Renal pelvis (tissue), 1 donor: ENCODE measurements at regions not wholly inside any gene's neighbourhood (a gene's known extent, or its start where the extent isn't known, plus 50 kb on each side); places are given as distances from the start of the nearest gene placed in this dataset.

Source experiments
- DNase-seq: peaks from one replicate; pipeline ENCODE4 v3.0.0-alpha.2; 2013

DNA sequence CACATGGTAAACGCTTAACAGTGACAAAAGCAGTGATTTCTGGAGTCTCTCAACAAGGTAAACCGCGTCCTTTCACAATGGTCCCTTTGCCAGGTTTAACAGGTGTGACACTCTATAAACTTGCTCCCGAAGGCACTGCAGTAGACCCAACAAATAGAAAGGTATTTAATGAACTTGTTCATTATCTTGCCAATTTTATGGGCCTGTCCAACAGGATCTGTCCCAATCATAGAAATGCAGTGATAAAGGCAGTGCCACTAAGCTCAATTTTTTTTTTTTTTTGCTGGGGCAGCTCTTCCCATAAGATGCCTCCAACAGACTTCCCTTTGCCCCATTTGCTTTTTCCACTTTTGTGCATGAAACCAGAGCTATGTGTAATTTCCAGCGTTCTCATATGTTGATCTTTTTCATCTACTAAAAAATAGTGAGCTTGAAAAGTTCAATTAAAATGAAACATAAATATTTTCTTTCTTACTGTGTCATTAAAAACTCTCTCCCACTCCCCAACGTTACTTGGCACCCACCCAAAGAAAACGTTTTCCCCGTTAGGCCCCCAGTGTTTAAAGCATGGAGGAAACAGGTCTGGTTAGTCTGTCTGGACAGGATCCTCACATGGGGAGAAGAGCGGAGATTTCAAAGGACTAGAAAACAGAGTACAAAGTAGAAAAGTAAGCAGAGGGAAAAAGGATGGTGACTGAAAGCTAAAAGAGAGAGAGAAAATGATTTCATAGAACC, 80.9 kb upstream of the SPATA31D4 start:
- no peak for DNase-seq

DNA sequence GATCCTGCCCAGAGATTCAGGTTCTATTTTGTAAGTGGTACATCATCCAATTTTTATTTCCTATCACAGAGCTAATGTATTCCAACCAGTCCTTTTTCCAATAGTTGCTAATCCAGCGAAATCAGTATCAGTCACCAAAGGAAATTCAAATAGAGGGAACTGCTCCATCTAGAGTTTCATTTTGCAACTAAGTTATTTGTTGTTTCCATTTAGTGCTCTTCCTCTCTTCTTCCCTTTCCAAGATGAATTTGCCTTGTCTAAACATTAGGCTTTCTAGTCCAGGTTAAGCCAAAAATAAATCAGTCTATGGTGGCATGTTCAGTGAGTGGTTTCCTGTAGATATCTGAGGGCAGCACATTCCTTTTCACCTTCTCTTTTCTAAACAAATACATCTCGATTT, 79.8 kb upstream of the SPATA31D4 start:
- DNase-seq: peak; percentile 48

DNA sequence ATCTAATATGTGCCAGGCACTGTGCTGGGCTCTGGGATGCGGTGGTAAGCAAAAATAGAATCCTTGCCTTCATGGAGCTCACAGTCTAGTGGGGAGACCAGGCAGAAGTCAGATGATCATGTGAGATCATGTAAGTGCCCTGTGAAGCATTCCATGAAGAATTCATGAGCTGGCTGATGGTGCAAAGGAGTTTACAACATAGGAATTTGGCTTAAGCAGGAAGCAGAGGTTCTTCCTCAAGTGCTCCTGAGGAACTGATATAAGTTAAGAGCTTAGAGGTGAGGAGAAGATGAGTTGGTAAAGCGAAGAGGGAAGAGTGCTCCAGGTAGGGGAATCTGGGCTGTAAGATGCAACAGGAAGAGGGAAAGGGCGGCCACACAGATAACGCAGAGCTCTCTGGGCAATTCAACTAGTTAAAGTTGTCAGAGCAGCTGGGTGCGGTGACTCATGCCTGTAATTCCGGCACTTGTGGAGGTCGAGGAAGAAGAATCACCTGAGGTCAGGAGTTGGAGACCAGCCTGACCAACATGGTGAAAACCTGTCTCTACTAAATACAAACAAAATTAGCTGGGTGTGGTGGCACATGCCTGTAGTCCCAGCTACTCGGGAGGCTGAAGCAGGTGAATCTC, 78.5 kb upstream of the SPATA31D4 start:
- DNase-seq: no peak

DNA sequence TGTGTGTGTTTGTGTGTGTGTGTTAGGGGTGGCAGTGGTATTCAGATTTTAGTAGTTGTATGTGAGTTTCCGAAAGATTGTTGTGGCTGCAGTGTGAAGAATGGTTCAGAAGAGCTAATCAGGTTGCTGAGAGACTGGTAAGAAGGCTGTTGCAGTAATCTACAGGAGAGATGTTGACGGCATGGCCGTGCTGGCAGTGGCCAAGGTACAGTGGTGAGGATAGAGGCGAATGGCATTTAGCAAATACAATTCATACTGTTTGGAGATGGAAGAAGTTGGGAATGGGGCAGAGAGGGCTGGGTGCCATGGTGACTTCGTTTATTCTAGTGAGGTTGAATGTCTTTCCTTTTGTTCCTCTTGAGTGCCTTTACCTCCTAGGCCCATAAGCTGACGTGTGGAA, 77.5 kb upstream of the SPATA31D4 start:
- no peak for DNase-seq

DNA sequence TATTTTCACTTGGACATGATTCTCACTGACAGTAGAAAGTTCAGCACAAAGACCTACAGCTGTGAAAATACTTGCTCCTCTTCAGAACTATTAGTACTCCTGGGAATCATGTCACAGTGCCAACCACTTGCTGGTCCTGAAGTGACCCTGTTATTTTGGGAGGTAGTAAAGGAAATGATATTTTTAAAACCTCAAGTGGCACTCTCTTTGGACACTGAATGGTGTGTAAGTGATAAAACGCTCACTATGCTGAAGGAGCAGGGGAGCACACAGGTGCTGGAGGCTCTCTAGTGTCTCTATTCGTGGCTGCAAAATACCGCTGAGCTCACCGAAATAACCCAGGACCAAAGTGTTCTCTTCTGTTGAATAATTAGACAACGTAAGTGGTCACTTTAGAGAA, 76.9 kb upstream of the SPATA31D4 start:
- DNase-seq: no peak

DNA sequence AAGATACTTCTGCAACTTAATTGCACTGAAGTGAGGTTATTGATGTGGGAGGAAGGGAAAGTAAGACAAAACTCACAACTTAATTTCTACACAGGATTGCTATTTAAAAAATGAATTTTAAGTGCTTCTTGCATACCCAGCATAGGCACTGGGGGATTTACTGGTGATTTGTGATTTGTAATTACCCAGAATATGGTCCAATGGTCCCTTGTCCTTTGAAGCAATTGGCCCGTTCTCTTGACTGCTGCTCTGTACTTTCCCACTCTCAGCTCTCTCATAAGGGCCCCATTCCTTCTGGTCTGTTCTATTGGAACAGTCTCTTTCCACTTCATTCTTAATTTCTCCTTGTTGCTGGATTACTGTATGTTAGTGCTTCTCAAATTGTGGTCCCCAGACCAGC, 75.4 kb upstream of the SPATA31D4 start:
- no peak for DNase-seq

DNA sequence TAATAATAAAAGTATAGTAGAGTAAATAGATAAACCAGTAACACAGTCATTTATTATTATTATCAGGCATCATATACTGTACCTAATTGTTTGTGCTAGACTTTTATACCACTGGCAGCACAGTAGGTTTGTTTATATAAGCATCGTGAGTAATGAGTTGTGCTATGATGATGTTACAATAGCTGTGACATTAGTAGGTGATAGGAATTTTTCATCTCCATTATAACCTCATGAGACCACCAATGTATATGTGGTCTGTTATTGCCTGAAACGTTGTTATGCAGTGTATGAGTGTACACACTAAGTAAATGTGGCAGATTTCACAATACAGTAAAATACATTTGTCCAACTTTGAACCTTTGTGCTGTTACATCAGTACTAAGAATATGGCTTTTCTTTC, 72.7 kb upstream of the SPATA31D4 start:
- no peak for DNase-seq

DNA sequence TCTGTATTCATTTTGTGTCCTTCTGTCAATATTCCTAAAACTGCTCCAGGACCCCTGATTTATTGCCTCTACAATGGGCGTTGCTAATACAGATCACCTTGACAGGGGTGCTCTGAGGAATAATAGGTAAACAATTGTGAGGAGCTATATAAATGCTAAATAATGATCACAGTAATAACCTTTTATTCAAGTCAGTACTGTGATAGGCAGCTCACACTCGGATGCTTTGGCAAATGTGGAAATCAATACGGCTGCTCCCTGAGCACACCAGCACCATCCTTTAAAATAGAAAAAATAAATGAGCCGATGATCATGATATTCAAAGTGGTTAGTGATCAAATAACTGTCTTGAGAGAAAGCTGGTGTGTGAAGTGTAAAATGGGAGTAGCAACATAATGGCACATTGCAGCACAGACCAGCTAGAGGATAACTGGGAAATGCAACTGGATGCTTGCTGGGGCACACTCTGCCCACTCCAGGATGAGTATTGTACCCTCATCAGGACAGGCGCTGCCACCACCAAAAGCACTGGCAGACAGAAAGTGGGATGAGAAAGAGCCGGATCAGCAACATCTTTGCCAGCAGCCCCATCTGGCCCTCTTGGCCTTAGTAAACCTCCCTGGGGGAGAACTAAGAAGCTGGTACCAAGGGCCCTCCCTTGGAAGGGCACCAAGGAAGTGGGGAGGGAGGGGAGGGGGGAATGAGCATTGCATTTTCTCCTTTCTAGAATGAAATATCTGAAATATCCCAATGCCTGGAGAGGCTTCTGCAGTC, 69.4 kb upstream of the SPATA31D4 start:
- no peak for DNase-seq

DNA sequence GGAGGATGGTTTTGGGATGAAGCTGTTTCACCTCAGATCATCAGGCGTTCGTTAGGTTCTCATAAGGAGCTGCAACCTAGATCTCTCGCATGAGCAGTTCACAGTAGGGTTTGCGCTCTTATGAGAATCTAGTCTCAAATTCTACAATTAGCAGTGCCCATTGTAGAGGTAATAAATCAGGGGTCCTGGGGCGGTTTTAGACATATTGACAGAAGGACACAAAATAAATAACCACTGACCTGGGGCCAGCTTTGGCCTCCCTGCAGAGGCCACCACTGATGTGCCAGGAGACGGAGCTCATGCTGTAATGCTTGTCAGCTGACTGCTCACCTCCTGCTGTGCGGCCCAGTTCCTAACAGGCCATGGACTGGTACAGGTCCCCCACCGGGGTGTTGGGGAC, 67.6 kb upstream of the SPATA31D4 start:
- no peak for DNase-seq

DNA sequence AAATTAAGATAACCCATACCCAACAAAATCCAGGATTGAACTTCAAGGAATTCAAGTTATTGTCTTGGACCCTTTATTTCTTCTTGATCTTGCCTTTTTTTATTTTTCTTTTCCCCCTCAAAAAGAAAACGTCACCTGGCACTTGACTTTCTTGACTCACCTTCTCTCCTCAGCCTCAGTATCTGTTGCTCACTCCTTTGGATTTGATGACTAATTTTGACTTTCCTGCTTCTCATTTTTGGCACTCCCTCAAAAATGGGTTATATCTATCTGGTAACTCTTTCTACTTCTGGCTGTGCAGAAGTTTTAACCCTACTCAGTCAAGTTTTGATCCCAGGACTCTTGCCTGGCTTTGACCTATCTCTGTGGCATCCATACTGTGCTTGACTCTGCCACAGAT, 66.6 kb upstream of the SPATA31D4 start:
- DNase-seq: no peak

DNA sequence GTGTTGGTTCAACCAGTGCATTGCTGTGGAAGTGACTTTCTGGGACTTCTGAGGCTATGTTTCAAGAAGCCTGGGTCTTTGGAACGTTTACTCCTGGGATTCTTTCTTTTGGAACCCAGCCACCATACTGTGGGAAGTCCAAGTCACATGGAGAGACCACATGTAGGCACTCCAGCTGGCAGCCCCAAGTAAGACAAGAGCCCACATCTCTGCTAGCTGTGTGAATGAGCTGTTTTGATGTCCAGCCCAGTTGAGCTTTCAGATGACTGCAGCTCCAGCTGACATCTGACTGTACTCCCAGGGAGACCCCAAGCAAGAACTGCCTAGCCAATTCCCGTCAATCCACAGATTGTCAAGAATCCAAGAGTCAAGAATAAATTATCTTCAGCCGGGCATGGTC, 60.1 kb upstream of the SPATA31D4 start:
- DNase-seq: no peak

DNA sequence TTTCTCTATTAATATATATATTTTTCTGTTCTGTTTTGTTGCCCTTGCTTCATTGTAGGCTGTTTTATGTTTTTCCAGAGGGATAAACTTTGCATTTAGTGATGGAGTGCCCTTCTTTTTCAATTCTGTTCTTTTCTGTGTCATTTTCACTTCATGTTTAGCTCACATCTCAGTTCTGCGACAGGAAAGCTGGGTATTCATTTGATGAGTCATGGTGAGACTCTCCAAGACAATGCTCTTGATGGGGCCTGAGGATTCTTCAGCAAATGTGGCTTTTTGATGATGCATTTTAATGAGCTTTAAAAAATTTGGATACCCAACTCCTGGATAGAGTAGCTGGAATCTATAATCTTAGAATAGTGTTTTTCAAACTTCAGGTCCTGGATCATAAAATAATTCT, 56.5 kb upstream of the SPATA31D4 start:
- DNase-seq: no peak

DNA sequence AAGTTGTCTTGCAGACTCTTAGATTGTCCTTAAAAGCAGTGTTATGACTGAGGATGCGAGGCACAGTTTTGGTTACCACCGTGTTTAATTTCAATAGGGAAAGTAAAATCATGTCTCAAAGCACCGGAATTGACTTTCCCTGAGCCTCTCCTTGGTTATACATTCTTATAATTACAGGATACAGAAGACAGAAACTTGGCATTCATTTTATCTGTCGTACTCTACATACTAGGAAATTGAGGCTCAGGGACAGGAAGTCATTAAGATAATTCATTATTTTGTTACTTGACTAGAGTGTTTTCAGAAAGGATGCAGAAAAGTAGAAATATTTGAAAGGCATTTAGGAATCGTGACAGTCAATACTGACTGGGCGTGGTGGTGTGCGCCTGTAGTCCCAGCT, 54.0 kb upstream of the SPATA31D4 start:
- DNase-seq: peak; percentile 52

DNA sequence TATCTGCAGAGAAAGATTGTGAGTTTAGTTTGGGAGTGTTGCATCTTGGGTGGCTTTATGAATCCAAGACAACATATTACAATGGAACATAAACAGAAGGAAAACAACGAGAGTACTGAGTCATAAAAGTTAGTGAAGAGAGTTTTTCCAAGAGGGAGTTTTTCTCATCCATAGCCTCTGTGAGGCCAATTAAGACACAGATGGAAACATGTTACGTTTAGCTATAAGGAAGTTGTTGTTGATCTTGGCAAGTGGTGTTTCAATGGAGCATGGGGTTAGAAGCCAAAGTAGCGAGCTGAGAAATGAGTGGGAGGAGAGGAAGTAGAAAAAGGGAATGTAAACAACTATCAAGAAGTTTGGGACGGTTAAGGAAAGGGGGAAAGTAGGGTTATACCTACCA, 53.3 kb upstream of the SPATA31D4 start:
- peak; percentile 83 for DNase-seq

DNA sequence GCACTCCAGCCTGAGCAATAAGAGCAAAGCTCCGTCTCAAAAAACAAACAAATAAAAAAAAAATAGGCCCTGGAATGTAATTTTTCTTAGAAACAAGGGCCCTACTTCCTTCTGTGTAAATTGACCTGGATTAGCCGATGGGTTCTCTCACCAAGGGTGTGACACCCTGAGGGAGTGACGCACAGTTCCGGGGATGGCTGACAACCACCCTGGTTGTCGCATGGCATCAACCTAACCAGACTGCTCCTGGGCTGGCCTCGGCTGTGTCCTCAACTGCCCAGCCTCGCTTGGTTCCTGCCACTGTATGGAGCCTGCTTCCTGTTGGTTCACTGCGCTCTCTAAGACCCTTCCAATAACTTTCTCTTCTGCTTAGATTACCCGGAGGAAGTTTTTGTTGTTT, 51.2 kb upstream of the SPATA31D4 start:
- DNase-seq: no peak
